Progenitor cell of endocrine pancreas (in vitro differentiated cells): ENCODE measurements at regions not wholly inside any gene's neighbourhood (a gene's known extent, or its start where the extent isn't known, plus 50 kb on each side); places are given as distances from the start of the nearest gene placed in this dataset.
"Not testable (repeated sequence)": the region's sequence is repeated elsewhere in the genome, so short reads cannot be mapped to it uniquely, and the experiment has no call there.

ENCODE experiments used
- DNase-seq: peaks from one replicate; pipeline ENCODE4 v3.0.0; 2021; ENCODE audit warnings: low spot score; ENCODE audit not compliant: unreplicated experiment
- H3K27ac Mint-ChIP-seq: 2 replicates; pipeline ENCODE4 v1.8.0; 2021; ENCODE audit warnings: mild to moderate bottlenecking, moderate library complexity, mixed read lengths
- H3K27me3 Mint-ChIP-seq: 2 replicates; pipeline ENCODE4 v1.8.0; 2021; ENCODE audit warnings: mixed read lengths
- H3K36me3 Mint-ChIP-seq: 2 replicates; pipeline ENCODE4 v1.8.0; 2022; ENCODE audit warnings: mixed read lengths; ENCODE audit not compliant: insufficient read depth
- H3K4me1 Mint-ChIP-seq: 2 replicates; pipeline ENCODE4 v1.8.0; 2021; ENCODE audit warnings: low read depth, mixed read lengths
- H3K4me3 Mint-ChIP-seq: 2 replicates; pipeline ENCODE4 v1.8.0; 2021; ENCODE audit warnings: low read depth, mild to moderate bottlenecking, moderate library complexity, mixed read lengths
- H3K9me3 Mint-ChIP-seq: 2 replicates; pipeline ENCODE4 v1.8.0; 2021; ENCODE audit warnings: low read depth, mixed read lengths
- CTCF ChIP-seq: fragments of 200-600 bp; sonication (generic); IDR thresholded peaks from one replicate; pipeline ENCODE4 v1.5.0; 2021; ENCODE audit warnings: antibody characterized with exemption, mild to moderate bottlenecking; ENCODE audit not compliant: unreplicated experiment

GRCh38 chr13:85564598-85564997, 234.6 kb downstream of the SLITRK6 start:
- no peak for DNase-seq
- Mint-ChIP-seq H3K9me3 (no peaks in the 10 kb centered on the region), H3K36me3 (no peaks in the 10 kb centered on the region), H3K27ac (no peak overlapping the region), H3K4me1 (peaks cover 3% of the 10 kb centered on the region), H3K27me3 (no peaks in the 10 kb centered on the region), H3K4me3 (no peak overlapping the region)
- no peak for TF ChIP-seq CTCF

DNA sequence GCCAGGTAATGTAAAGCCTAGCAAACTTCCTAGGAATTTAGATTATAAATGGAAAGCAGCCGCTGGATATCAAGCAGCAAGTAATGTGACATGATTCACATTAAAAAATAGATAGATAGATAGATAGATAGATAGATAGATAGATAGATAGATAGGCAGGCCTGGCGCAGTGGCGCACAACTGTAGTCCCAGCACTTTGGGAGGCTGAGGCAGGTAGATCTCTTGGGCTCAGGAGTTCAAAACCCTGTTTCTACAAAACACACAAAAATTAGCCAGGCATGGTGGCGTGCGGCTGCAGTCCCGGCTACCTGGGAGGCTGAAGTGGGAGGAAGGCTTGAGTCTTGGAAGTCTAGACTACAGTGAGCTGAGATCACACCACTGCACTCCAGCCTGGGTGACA, 236.9 kb downstream of the SLITRK6 start:
- H3K27me3 Mint-ChIP-seq, result no peaks in the 10 kb centered on the region

DNA sequence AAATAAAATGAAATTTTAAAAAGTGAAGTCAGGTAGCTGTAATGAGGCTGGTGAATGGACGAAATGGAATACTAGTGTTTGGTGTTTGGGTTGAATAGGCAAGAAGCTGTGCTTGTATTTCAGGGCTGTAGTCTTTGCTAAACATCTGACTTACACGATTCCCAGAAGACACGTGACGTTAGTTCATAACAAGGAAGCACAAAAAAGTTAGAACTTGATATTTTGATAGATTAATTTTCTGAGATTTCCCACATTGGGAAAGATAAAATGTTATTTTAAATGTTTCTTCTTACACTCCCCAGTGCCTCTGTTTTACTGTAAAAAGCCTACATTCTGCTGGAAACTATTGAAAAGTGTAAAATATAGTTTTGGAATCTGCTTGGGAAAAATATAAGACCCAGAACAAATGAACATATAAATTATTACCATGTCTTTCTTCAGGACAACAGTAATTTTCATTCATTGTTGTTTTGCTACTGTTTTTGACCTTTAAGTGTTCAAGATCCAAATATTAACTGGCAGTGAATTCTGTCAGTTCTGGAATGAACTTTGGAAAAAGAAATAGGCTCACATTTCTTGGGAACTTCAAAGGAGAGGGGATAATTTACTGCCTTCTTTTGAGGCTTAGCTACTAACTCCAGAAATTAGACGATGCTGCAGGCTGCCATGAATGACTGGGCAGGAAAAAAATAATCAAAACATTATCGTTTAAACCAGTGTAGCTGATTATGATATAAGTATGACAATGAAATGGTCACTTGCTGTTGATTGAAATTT, 241.3 kb downstream of the SLITRK6 start:
- Mint-ChIP-seq H3K9me3 (no peaks in the 10 kb centered on the region), H3K27me3 (no peaks in the 10 kb centered on the region), H3K27ac (no peak overlapping the region), H3K36me3 (no peaks in the 10 kb centered on the region), H3K4me3 (no peak overlapping the region), H3K4me1 (peaks cover 3% of the 10 kb centered on the region)
- no peak for DNase-seq
- no peak for TF ChIP-seq CTCF

More for the DNA sequence above, 236.9 kb downstream of the SLITRK6 start:
- DNase-seq, result no peak
- Mint-ChIP-seq H3K4me1 (peaks cover 3% of the 10 kb centered on the region), H3K4me3 (no peak overlapping the region), H3K9me3 (no peaks in the 10 kb centered on the region), H3K27ac (no peak overlapping the region), H3K36me3 (no peaks in the 10 kb centered on the region)
- TF ChIP-seq CTCF, result no peak

DNA sequence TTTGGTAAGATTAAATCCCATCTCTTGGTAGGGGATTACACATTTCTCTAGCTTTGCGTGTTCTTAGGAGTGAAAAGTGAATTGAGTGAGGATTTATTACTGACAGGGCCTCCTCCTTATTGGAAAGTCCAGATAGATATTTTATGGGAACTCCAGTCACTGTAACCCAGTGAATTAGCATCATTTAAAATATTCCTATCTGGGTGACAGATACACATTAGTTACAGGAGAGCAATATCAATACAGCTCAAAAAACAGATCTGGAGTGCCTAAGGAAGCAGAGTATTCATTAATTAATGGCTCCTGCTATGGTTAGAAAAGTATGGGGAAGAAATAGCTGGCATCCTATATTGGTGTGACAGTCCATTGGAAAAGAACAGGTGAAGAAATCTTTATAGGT, 248.2 kb downstream of the SLITRK6 start:
- Mint-ChIP-seq H3K4me1 (no peaks in the 10 kb centered on the region), H3K27ac (no peak overlapping the region), H3K27me3 (no peaks in the 10 kb centered on the region), H3K36me3 (no peaks in the 10 kb centered on the region), H3K4me3 (no peak overlapping the region), H3K9me3 (peaks cover 11% of the 10 kb centered on the region)
- TF ChIP-seq CTCF, result no peak
- DNase-seq, result no peak

DNA sequence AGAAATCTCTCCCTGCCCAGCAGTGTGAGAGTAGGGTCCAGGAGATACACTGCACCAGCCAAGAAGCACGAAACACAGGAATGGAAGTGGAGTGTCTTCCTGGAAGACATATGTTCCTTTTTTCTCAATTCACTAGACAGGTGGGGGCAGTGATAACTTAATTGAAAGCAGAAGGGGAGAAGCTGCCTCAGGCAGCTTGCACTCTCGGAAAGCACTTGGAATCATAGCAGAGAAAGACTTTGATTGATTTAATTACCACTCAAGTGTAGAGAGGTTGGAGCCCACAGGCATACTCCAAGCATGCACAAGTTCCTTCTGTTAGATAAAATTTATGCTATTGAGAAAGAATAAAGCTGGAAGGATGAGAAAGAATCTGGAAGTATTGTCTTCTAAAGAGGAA, 249.4 kb downstream of the SLITRK6 start:
- Mint-ChIP-seq H3K9me3 (peaks cover 11% of the 10 kb centered on the region), H3K27me3 (no peaks in the 10 kb centered on the region)

DNA sequence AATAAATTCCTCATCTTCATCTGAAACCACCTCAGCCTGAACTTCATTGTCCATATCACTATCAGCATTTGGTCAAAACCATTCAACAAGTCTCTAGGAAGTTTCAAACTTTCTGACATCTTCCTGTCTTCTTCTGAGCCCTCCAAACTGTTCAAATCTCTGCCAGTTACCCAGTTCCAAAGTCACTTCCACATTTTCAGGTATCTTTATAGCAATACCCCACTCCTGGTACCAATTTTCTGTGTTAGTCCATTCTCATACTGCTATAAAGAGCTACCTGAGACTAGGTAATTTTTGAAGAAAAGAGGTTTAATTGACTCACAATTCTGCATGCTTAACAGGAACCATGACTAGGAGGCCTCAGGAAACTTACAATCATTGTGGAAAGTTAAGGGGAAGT, 250.4 kb downstream of the SLITRK6 start:
- H3K27me3 Mint-ChIP-seq, H3K36me3 Mint-ChIP-seq, H3K4me1 Mint-ChIP-seq, H3K4me3 Mint-ChIP-seq, H3K27ac Mint-ChIP-seq, DNase-seq: not testable (repeated sequence)
- H3K9me3 Mint-ChIP-seq, result peaks cover 11% of the 10 kb centered on the region

More for the DNA sequence above, 249.4 kb downstream of the SLITRK6 start:
- no peak overlapping the region for H3K4me3 Mint-ChIP-seq
- no peaks in the 10 kb centered on the region for H3K4me1 Mint-ChIP-seq
- TF ChIP-seq CTCF, result no peak
- DNase-seq, result no peak
- no peaks in the 10 kb centered on the region for H3K36me3 Mint-ChIP-seq
- H3K27ac Mint-ChIP-seq, result no peak overlapping the region
